DOHH2 (cell line): ENCODE measurements at regions not wholly inside any gene's neighbourhood (a gene's known extent, or its start where the extent isn't known, plus 50 kb on each side); places are given as distances from the start of the nearest gene placed in this dataset.
"Not testable (repeated sequence)": the region's sequence is repeated elsewhere in the genome, so short reads cannot be mapped to it uniquely, and the experiment has no call there.

ENCODE experiments used
- H3F3A ChIP-seq: fragments of 200-600 bp; sonication (generic), shearing (Covaris generic); 2 replicates; pipeline ENCODE4 v1.6.0; 2016; ENCODE audit warnings: antibody characterized with exemption, mild to moderate bottlenecking; ENCODE audit not compliant: control insufficient read depth, insufficient read depth
- H3K27ac ChIP-seq: fragments of 200-600 bp; sonication (generic); 2 replicates; pipeline ENCODE4 v1.5.1; 2014; ENCODE audit warnings: low read depth, mild to moderate bottlenecking, low read length, moderate library complexity
- H3K27me3 ChIP-seq: fragments of 200-600 bp; sonication (generic); 2 replicates; pipeline ENCODE4 v1.6.1; 2014; ENCODE audit warnings: mild to moderate bottlenecking, low read length, mixed read lengths; ENCODE audit not compliant: control insufficient read depth
- H3K36me3 ChIP-seq: fragments of 200-600 bp; sonication (generic); 2 replicates; pipeline ENCODE4 v1.6.1; 2014; ENCODE audit warnings: mild to moderate bottlenecking, low read length, moderate library complexity, mixed read lengths; ENCODE audit not compliant: control insufficient read depth
- H3K4me1 ChIP-seq: fragments of 200-600 bp; sonication (generic); 2 replicates; pipeline ENCODE4 v1.6.1; 2014; ENCODE audit warnings: mild to moderate bottlenecking, low read length, mixed read lengths; ENCODE audit not compliant: control insufficient read depth
- H3K4me2 ChIP-seq: fragments of 200-600 bp; sonication (generic); 2 replicates; pipeline ENCODE4 v1.6.0; 2014; ENCODE audit warnings: mild to moderate bottlenecking, low read length, moderate library complexity
- H3K4me3 ChIP-seq: fragments of 200-600 bp; sonication (generic); 2 replicates; pipeline ENCODE4 v1.5.1; 2014; ENCODE audit warnings: mild to moderate bottlenecking, low read length, mixed read lengths
- H3K79me2 ChIP-seq: fragments of 200-600 bp; sonication (generic); 2 replicates; pipeline ENCODE4 v1.6.1; 2014; ENCODE audit warnings: mild to moderate bottlenecking, low read length, mixed read lengths; ENCODE audit not compliant: control insufficient read depth
- H3K9me2 ChIP-seq: fragments of 200-600 bp; sonication (generic); replicated peaks from 2 replicates; pipeline ENCODE4 v1.6.1; 2014; ENCODE audit warnings: mild to moderate bottlenecking, low read length, mixed read lengths; ENCODE audit not compliant: control insufficient read depth
- H3K9me3 ChIP-seq: fragments of 200-600 bp; sonication (generic); 2 replicates; pipeline ENCODE4 v1.6.1; 2014; ENCODE audit warnings: antibody characterized with exemption, low read length, mixed read lengths; ENCODE audit not compliant: control insufficient read depth, insufficient read depth
- H4K20me1 ChIP-seq: fragments of 200-600 bp; sonication (generic); 2 replicates; pipeline ENCODE4 v1.6.0; 2014; ENCODE audit warnings: low read depth, mild to moderate bottlenecking, antibody characterized with exemption, low read length, moderate library complexity; ENCODE audit not compliant: control insufficient read depth, insufficient read depth
- EZH2phosphoT487 ChIP-seq: fragments of 200-600 bp; sonication (generic); IDR thresholded peaks from 2 replicates; pipeline ENCODE4 v1.6.1; 2017; ENCODE audit warnings: borderline replicate concordance, mild to moderate bottlenecking, antibody characterized with exemption, low read length, moderate library complexity, mixed read lengths
- TF ChIP-seq, protein P1 (sequence below): fragments of 200-600 bp; sonication (generic); IDR thresholded peaks from one replicate; pipeline ENCODE4 v1.5.1; 2014; ENCODE audit warnings: antibody characterized with exemption, mild to moderate bottlenecking, low read depth, low read length; ENCODE audit not compliant: poor library complexity, severe bottlenecking

DNA sequence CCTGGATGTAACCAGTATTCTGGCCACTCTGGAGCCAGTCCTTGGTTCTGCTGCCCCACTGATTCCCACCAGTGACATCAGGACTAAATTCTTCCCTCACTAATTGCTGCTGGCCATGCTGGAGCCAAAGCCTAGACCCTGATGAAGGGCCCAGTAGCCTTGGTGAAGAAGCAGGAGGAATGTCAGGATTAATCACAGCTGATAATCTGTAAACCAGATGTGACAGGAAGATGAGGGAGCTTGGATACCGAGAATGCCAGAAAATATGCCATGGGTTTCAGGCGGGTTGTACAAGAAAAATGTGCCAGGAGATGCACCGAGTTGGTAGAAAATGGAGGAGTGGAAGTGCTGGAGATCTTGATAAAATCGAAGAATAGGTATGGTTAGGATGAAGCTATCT, 119.0 kb upstream of the PPP2R5A start:
- H4K20me1 ChIP-seq: no peaks in the 10 kb centered on the region
- no peaks in the 10 kb centered on the region for H3F3A ChIP-seq
- no peak overlapping the region for H3K4me3 ChIP-seq
- H3K79me2 ChIP-seq: no peaks in the 10 kb centered on the region
- no peaks in the 10 kb centered on the region for H3K9me2 ChIP-seq
- H3K4me1 ChIP-seq: no peaks in the 10 kb centered on the region
- H3K4me2 ChIP-seq: no peak overlapping the region
- TF ChIP-seq, protein P1, sequence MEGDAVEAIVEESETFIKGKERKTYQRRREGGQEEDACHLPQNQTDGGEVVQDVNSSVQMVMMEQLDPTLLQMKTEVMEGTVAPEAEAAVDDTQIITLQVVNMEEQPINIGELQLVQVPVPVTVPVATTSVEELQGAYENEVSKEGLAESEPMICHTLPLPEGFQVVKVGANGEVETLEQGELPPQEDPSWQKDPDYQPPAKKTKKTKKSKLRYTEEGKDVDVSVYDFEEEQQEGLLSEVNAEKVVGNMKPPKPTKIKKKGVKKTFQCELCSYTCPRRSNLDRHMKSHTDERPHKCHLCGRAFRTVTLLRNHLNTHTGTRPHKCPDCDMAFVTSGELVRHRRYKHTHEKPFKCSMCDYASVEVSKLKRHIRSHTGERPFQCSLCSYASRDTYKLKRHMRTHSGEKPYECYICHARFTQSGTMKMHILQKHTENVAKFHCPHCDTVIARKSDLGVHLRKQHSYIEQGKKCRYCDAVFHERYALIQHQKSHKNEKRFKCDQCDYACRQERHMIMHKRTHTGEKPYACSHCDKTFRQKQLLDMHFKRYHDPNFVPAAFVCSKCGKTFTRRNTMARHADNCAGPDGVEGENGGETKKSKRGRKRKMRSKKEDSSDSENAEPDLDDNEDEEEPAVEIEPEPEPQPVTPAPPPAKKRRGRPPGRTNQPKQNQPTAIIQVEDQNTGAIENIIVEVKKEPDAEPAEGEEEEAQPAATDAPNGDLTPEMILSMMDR: no peak
- no peak for TF ChIP-seq EZH2phosphoT487
- no peaks in the 10 kb centered on the region for H3K9me3 ChIP-seq
- H3K36me3 ChIP-seq: no peaks in the 10 kb centered on the region
- peaks cover 2% of the 10 kb centered on the region; the same call in 1 of the 2 replicates for H3K27me3 ChIP-seq
- H3K27ac ChIP-seq: no peak overlapping the region

DNA sequence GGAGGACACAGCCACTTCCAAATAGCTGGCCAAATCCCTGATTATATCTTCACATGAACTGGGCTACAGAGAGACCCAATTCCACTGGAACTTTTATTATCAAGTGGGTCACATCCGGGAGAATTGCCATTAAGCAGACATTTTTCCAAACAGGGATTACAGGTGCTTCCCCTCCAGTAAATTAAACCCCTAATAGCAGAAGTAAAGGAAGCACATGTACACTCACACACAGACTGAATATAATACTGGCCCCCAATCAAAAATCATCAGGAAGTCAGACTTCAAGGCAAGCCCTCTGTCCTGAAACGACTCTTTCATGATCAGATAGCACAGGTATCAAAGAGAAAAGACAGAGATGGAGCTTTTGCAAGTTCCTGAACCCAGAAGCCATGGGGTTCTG, 118.6 kb upstream of the PPP2R5A start:
- H3F3A ChIP-seq: no peaks in the 10 kb centered on the region
- no peaks in the 10 kb centered on the region for H3K9me3 ChIP-seq
- no peak overlapping the region for H3K4me2 ChIP-seq
- H3K27me3 ChIP-seq: peaks cover 2% of the 10 kb centered on the region; the same call in 1 of the 2 replicates
- no peak overlapping the region for H3K4me3 ChIP-seq
- no peaks in the 10 kb centered on the region for H4K20me1 ChIP-seq
- H3K4me1 ChIP-seq: no peaks in the 10 kb centered on the region
- no peaks in the 10 kb centered on the region for H3K36me3 ChIP-seq
- H3K9me2 ChIP-seq: no peaks in the 10 kb centered on the region
- H3K27ac ChIP-seq: no peak overlapping the region
- no peaks in the 10 kb centered on the region for H3K79me2 ChIP-seq
- TF ChIP-seq EZH2phosphoT487: no peak
- TF ChIP-seq, protein P1: no peak

DNA sequence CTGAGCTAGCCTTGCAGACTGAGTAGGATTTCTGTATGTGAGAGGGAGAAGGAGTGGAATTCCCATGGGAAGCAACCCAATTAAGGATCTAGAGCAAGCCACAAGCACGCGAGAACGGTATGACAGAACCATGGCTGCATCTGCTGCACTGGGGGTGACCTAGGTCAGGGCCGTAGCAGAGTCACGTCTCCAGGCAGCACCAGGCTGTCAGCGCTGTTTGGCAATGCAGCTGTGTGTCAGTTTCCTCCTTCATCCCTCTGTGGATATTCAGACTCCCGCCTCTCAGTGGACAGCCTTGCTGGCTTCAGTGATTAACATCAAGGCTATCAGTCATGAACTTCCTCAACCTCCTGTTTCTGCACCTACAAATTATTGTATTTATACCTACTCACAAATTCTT, 118.1 kb upstream of the PPP2R5A start:
- H4K20me1 ChIP-seq: no peaks in the 10 kb centered on the region
- no peaks in the 10 kb centered on the region for H3K36me3 ChIP-seq
- H3F3A ChIP-seq: no peaks in the 10 kb centered on the region
- no peak overlapping the region for H3K4me3 ChIP-seq
- H3K27me3 ChIP-seq: peaks cover 2% of the 10 kb centered on the region; the same call in 1 of the 2 replicates
- no peak overlapping the region for H3K27ac ChIP-seq
- H3K4me2 ChIP-seq: no peak overlapping the region
- no peaks in the 10 kb centered on the region for H3K4me1 ChIP-seq
- no peaks in the 10 kb centered on the region for H3K9me2 ChIP-seq
- H3K79me2 ChIP-seq: no peaks in the 10 kb centered on the region
- no peak for TF ChIP-seq EZH2phosphoT487
- TF ChIP-seq, protein P1: no peak
- H3K9me3 ChIP-seq: no peaks in the 10 kb centered on the region

DNA sequence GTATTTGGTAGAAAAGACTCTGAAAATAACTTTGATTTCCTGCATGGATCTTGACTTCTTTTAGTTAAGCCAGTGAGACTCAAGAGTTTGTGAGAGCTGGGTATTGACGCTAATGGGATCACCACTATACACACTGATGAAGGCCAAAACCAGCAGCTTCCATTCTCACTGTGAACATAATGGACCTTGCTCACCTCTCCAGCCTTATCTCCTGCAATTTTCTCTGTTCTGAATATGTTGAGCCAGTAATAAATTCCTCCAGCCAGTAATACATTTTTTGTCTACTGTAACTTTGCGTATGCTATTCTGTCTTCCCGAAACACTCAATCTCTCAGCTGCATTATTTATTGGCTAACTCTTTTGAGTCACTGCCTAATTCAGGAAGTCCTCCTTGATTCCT, 111.6 kb upstream of the PPP2R5A start:
- TF ChIP-seq, protein P1: no peak
- TF ChIP-seq EZH2phosphoT487: no peak
- no peaks in the 10 kb centered on the region for H3K36me3 ChIP-seq
- H4K20me1 ChIP-seq: no peaks in the 10 kb centered on the region
- no peaks in the 10 kb centered on the region for H3K9me2 ChIP-seq
- H3K79me2 ChIP-seq: no peaks in the 10 kb centered on the region
- H3K4me1 ChIP-seq: no peaks in the 10 kb centered on the region
- H3K4me3 ChIP-seq: no peak overlapping the region
- H3K27me3 ChIP-seq: no peaks in the 10 kb centered on the region; the same call in 1 of the 2 replicates
- H3K9me3 ChIP-seq: no peaks in the 10 kb centered on the region
- no peaks in the 10 kb centered on the region for H3F3A ChIP-seq
- no peak overlapping the region for H3K4me2 ChIP-seq
- H3K27ac ChIP-seq: no peak overlapping the region

DNA sequence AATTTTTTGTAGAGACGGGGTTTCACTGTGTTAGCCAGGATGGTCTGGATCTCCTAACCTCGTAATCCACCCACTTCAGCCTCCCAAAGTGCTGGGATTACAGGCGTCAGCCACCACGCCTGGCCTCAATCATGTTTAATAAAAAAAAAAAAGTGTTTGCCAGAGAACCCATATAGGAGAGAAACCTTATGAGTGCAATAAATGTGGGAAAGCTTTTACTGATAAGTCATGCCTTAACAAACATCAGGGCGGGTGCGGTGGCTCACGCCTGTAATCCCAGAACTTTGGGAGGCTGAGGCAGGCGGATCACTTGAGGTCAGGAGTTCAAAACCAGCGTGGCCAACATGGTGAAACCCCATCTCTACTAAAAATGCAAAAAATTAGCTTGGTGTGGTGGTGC, 110.9 kb upstream of the PPP2R5A start:
- H4K20me1 ChIP-seq, H3K36me3 ChIP-seq, H3K27ac ChIP-seq, H3K27me3 ChIP-seq, H3K9me2 ChIP-seq, H3K9me3 ChIP-seq, H3K4me3 ChIP-seq, H3F3A ChIP-seq, H3K79me2 ChIP-seq, H3K4me1 ChIP-seq, H3K4me2 ChIP-seq: not testable (repeated sequence)
